ENCODE measurements at regions not wholly inside any gene's neighbourhood (a gene's known extent, or its start where the extent isn't known, plus 50 kb on each side); places are given as distances from the start of the nearest gene placed in this dataset.

GRCh38 chr22:27440304-27440865, 361.2 kb downstream of the MN1 start:
- Histone ChIP-seq H3K9me3 (no peaks in the 10 kb centered on the region), H3K36me3 (no peaks in the 10 kb centered on the region), H3K27me3 (no peaks in the 10 kb centered on the region), H3K4me1 (peaks cover 7 to 22% of the 10 kb centered on the region in 2 donors), H3K4me3 (no peak overlapping the region), H3K27ac (no peak overlapping the region)
- intact Hi-C loops (cut with DNase I), result no loop called here
- no peak for DNase-seq (ENCODE audit: low spot score in 2 of 2)
- no peak for TF ChIP-seq CTCF (IDR thresholded peaks at IDR 0.05)

- intact Hi-C loops (cut with DNase I), result no loop called here
- H3K27me3 ChIP-seq, result no peaks in the 10 kb centered on the region
- no peak for DNase-seq (ENCODE audit: low spot score in 2 of 2)
- no peak overlapping the region for H3K27ac ChIP-seq
- no peaks in the 10 kb centered on the region for H3K9me3 ChIP-seq
- peaks cover 7 to 10% of the 10 kb centered on the region in 2 donors for H3K4me1 ChIP-seq
- no peaks in the 10 kb centered on the region for H3K36me3 ChIP-seq
- H3K4me3 ChIP-seq, result no peak overlapping the region
- TF ChIP-seq CTCF (IDR thresholded peaks at IDR 0.05), result no peak
Observed at GRCh38 chr22:27441706-27442475, 359.7 kb downstream of the MN1 start.

- intact Hi-C loops (cut with DNase I), result no loop called here
- Histone ChIP-seq H3K27ac (no peak overlapping the region), H3K4me3 (no peak overlapping the region)
Observed at GRCh38 chr22:27443306-27443705, 358.2 kb downstream of the MN1 start.

GRCh38 chr22:27445881-27446280, 355.7 kb downstream of the MN1 start:
- H3K4me1 ChIP-seq, result no peaks in the 10 kb centered on the region
- DNase-seq (ENCODE audit: low spot score in 2 of 2), result no peak
- no peak overlapping the region for H3K4me3 ChIP-seq
- H3K27ac ChIP-seq, result no peak overlapping the region
- H3K9me3 ChIP-seq, result no peaks in the 10 kb centered on the region
- no peaks in the 10 kb centered on the region for H3K27me3 ChIP-seq
- no peak for TF ChIP-seq CTCF (IDR thresholded peaks at IDR 0.05)
- no peaks in the 10 kb centered on the region for H3K36me3 ChIP-seq
- intact Hi-C loops (cut with DNase I), result no loop called here

More at GRCh38 chr22:27443306-27443705, 358.2 kb downstream of the MN1 start:
- Histone ChIP-seq H3K36me3 (no peaks in the 10 kb centered on the region), H3K9me3 (no peaks in the 10 kb centered on the region), H3K27me3 (no peaks in the 10 kb centered on the region), H3K4me1 (peaks cover 5% of the 10 kb centered on the region in 2 donors)
- DNase-seq (ENCODE audit: low spot score in 2 of 2), result no peak
- no peak for TF ChIP-seq CTCF (IDR thresholded peaks at IDR 0.05)

- H3K27me3 ChIP-seq, result no peaks in the 10 kb centered on the region
- no peak for TF ChIP-seq CTCF (IDR thresholded peaks at IDR 0.05)
- no peak overlapping the region for H3K27ac ChIP-seq
- no peaks in the 10 kb centered on the region for H3K4me1 ChIP-seq
- no peaks in the 10 kb centered on the region for H3K36me3 ChIP-seq
- H3K4me3 ChIP-seq, result no peak overlapping the region
- intact Hi-C loops (cut with DNase I), result no loop called here
- no peak for DNase-seq (ENCODE audit: low spot score in 2 of 2)
- no peaks in the 10 kb centered on the region for H3K9me3 ChIP-seq
Observed at GRCh38 chr22:27447289-27447688, 354.3 kb downstream of the MN1 start.
